ENCODE measurements at regions not wholly inside any gene's neighbourhood (a gene's known extent, or its start where the extent isn't known, plus 50 kb on each side); places are given as distances from the start of the nearest gene placed in this dataset.

GRCh38 chr13:74845806-74846205 lies 636.2 kb downstream of the TBC1D4 start:
- Histone ChIP-seq H2AK5ac (ENCODE audit: low read depth, low read length) (no peak overlapping the region), H3K18ac (ENCODE audit: extremely low read depth, low read length) (no peak overlapping the region), H3K4me3 (ENCODE audit: extremely low read depth in 1 of 4, insufficient read depth in 2 of 4, low read depth in 3 of 4, low read length in 4 of 4) (no peak overlapping the region), H3K4me1 (replicated peaks in 1 of 4; ENCODE audit: control insufficient read depth in 3 of 4, insufficient read depth in 4 of 4, low read length in 3 of 4) (no peaks in the 10 kb centered on the region), H2BK15ac (ENCODE audit: low read length) (no peak overlapping the region), H3K27ac (ENCODE audit: low read depth, low read length) (no peak overlapping the region), H3K9me3 (ENCODE audit: insufficient read depth in 2 of 2, low read depth in 1 of 2, low read length in 1 of 2) (no peaks in the 10 kb centered on the region), H2BK5ac (ENCODE audit: low read depth, low read length) (no peak overlapping the region), H3K56ac (replicated peaks; ENCODE audit: insufficient read length, low read depth, low read length) (no peak overlapping the region), H3K9ac (replicated peaks in 1 of 4; ENCODE audit: extremely low read depth in 1 of 4, low read depth in 3 of 4, low read length in 3 of 4) (no peak overlapping the region), H3K4ac (replicated peaks; ENCODE audit: insufficient read length, low read depth, low read length) (no peak overlapping the region), H4K8ac (ENCODE audit: extremely low read depth, insufficient read depth, low read length) (no peak overlapping the region), H3K14ac (ENCODE audit: insufficient read length) (no peak overlapping the region), H4K91ac (replicated peaks; ENCODE audit: insufficient read length, low read length) (no peak overlapping the region), H2BK120ac (replicated peaks; ENCODE audit: low read depth, low read length) (no peak overlapping the region), H4K20me1 (replicated peaks in 1 of 2; ENCODE audit: control insufficient read depth in 1 of 2, insufficient read depth in 2 of 2, low read length in 2 of 2) (no peaks in the 10 kb centered on the region), H3K79me2 (ENCODE audit: control insufficient read depth in 1 of 2, insufficient read depth in 2 of 2, low read length in 2 of 2) (no peaks in the 10 kb centered on the region), H3K23ac (ENCODE audit: insufficient read length) (no peak overlapping the region), H3K23me2 (ENCODE audit: low read depth, low read length) (no peaks in the 10 kb centered on the region), H4K5ac (ENCODE audit: insufficient read length, low read depth, low read length) (no peak overlapping the region), H3K27me3 (replicated peaks in 1 of 4; ENCODE audit: control insufficient read depth in 3 of 4, extremely low read depth in 1 of 4, insufficient read depth in 3 of 4, low read length in 3 of 4) (no peaks in the 10 kb centered on the region), H3K79me1 (ENCODE audit: low read depth, low read length) (no peaks in the 10 kb centered on the region), H3K4me2 (ENCODE audit: insufficient read depth in 1 of 2, low read depth in 2 of 2, low read length in 2 of 2) (no peak overlapping the region), H3K36me3 (ENCODE audit: control insufficient read depth in 2 of 4, insufficient read depth in 4 of 4, low read length in 3 of 4) (no peaks in the 10 kb centered on the region), H2BK12ac (ENCODE audit: low read depth, low read length) (no peak overlapping the region), H2AFZ (ENCODE audit: low read length) (no peak overlapping the region), H2BK20ac (ENCODE audit: low read length) (no peak overlapping the region)
- no peak for FAIRE-seq
- DNase-seq (ENCODE audit: low read depth in 1 of 2, low spot score in 2 of 2), result no peak
- POLR2A ChIA-PET (ENCODE audit: partially characterized antibody), result interaction anchor here (0.6 kb wide), 1 partner anchor 22 kb away, joined by 3 read pairs; no protein-coding TSS in a partner anchor
- no peak for TF ChIP-seq SP2 (IDR thresholded peaks at IDR 0.05; ENCODE audit: low read length)
- TF ChIP-seq TCF12 (IDR thresholded peaks at IDR 0.05; ENCODE audit: low read depth, low read length), result no peak
- TF ChIP-seq SP4 (IDR thresholded peaks at IDR 0.05; ENCODE audit: low read length), result no peak
- no peak for TF ChIP-seq NANOG (IDR thresholded peaks at IDR 0.05; ENCODE audit: insufficient read depth, low read depth, low read length, poor library complexity, severe bottlenecking)
- no peak for TF ChIP-seq CHD2 (IDR thresholded peaks at IDR 0.05; ENCODE audit: low read length)
- no peak for TF ChIP-seq EP300 (IDR thresholded peaks at IDR 0.05; ENCODE audit: borderline replicate concordance in 1 of 2, low read depth in 2 of 2, low read length in 2 of 2)
- CTCF ChIA-PET (ENCODE audit: partially characterized antibody), result no interaction called here
